ENCODE measurements at regions not wholly inside any gene's neighbourhood (a gene's known extent, or its start where the extent isn't known, plus 50 kb on each side); places are given as distances from the start of the nearest gene placed in this dataset.
"Not testable (repeated sequence)": the region's sequence is repeated elsewhere in the genome, so short reads cannot be mapped to it uniquely, and the experiment has no call there.

GRCh38 chr12:11978726-11979384 is 91.9 kb upstream of the BCL2L14 start:
- no peak for DNase-seq (ENCODE audit: low read depth in 3 of 3)

- no peak for DNase-seq (ENCODE audit: low read depth in 3 of 3)
These were observed 90.6 kb upstream of the BCL2L14 start for GRCh38 chr12:11980115-11980514.

GRCh38 chr12:11981121-11981733 is 89.5 kb upstream of the BCL2L14 start:
- peak in 2 of 3 donors; percentile 35 to 38 for DNase-seq (ENCODE audit: low read depth in 3 of 3)

- no peak for DNase-seq (ENCODE audit: low read depth in 3 of 3)
These were observed 86.3 kb upstream of the BCL2L14 start for GRCh38 chr12:11984417-11984816.

- DNase-seq (ENCODE audit: low read depth in 3 of 3): no peak
These were observed 84.6 kb upstream of the BCL2L14 start for GRCh38 chr12:11986165-11986564.

GRCh38 chr12:11987901-11988300 is 82.8 kb upstream of the BCL2L14 start:
- DNase-seq (ENCODE audit: low read depth in 3 of 3): no peak

GRCh38 chr12:11991604-11992003 is 79.1 kb upstream of the BCL2L14 start:
- DNase-seq (ENCODE audit: low read depth in 3 of 3): no peak

GRCh38 chr12:11992515-11992914 is 78.2 kb upstream of the BCL2L14 start:
- no peak for DNase-seq (ENCODE audit: low read depth in 3 of 3)

GRCh38 chr12:11998307-11998943 is 72.3 kb upstream of the BCL2L14 start:
- DNase-seq (ENCODE audit: low read depth in 3 of 3): not testable (repeated sequence)

- no peak for DNase-seq (ENCODE audit: low read depth in 3 of 3)
These were observed 71.8 kb upstream of the BCL2L14 start for GRCh38 chr12:11998944-11999315.

- DNase-seq (ENCODE audit: low read depth in 3 of 3): no peak
These were observed 67.1 kb upstream of the BCL2L14 start for GRCh38 chr12:12003609-12004008.

- DNase-seq (ENCODE audit: low read depth in 3 of 3): no peak
These were observed 66.2 kb upstream of the BCL2L14 start for GRCh38 chr12:12004524-12004923.

- peak; percentile 60 to 86 (median 66) for DNase-seq (ENCODE audit: low read depth in 3 of 3)
These were observed 63.6 kb upstream of the BCL2L14 start for GRCh38 chr12:12007001-12007712.

- no peak for DNase-seq (ENCODE audit: low read depth in 3 of 3)
These were observed 63.0 kb upstream of the BCL2L14 start for GRCh38 chr12:12007713-12008231.

- DNase-seq (ENCODE audit: low read depth in 3 of 3): no peak
These were observed 62.4 kb upstream of the BCL2L14 start for GRCh38 chr12:12008232-12008850.

GRCh38 chr12:12008931-12009611 is 61.7 kb upstream of the BCL2L14 start:
- no peak for DNase-seq (ENCODE audit: low read depth in 3 of 3)

GRCh38 chr12:12009749-12010276 is 60.9 kb upstream of the BCL2L14 start:
- not testable (repeated sequence) for DNase-seq (ENCODE audit: low read depth in 3 of 3)

GRCh38 chr12:12010277-12011039 is 60.3 kb upstream of the BCL2L14 start:
- DNase-seq (ENCODE audit: low read depth in 3 of 3): peak in 2 of 3 donors; percentile 58 to 78

- no peak for DNase-seq (ENCODE audit: low read depth in 3 of 3)
These were observed 58.9 kb upstream of the BCL2L14 start for GRCh38 chr12:12011880-12012260.

GRCh38 chr12:12015073-12015685 is 55.6 kb upstream of the BCL2L14 start:
- no peak for DNase-seq (ENCODE audit: low read depth in 3 of 3)

Data from stimulated activated CD4-positive, alpha-beta T cell treated with anti-CD3 and anti-CD28 coated beads, TNF-alpha, amount 100 ng/mL, for 48 hours (primary cell).